VCaP (cell line): ENCODE measurements at regions not wholly inside any gene's neighbourhood (a gene's known extent, or its start where the extent isn't known, plus 50 kb on each side); places are given as distances from the start of the nearest gene placed in this dataset.

Source experiments
- H3K27ac ChIP-seq: fragments of 450-650 bp; 2 replicates; pipeline ENCODE4 v1.5.1; 2017
- TF ChIP-seq, protein P1 (sequence below): fragments of 450-650 bp; conservative IDR thresholded peaks from 2 replicates; pipeline ENCODE4 v1.5.1; 2017; ENCODE audit warnings: mild to moderate bottlenecking, moderate library complexity

DNA sequence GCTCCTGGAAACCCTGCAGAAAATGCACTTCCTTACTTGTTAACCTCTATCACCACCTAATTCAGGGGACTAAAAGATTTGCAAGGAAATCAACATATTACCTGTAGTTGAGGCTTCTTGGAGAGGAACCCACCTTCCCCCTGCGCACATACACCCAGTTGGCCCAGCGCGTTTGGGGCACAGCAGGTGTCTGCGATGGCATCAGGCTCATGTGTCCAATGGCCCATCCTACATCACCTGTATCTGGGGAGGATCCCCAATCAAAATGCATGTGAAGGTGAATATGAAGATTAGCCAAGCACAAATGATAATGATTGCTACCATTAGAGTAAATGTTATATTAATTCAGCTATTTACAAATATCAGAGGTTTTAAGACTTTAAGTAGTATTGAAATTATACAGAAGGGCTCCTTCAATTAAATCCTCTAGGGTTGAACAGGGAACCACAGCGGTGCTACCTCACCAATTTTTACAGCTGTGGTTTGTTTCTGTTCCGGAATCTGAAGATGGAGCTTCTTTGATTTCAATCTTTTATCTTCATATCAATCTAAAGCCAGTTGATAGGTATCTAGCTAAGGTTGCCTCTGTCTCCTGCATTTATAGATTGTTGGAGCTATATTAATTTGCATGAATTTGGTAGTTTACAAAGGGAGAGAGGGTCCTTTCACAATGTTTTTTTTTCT is 486.0 kb downstream of the RNF144A start:
- no peak overlapping the region for H3K27ac ChIP-seq
- TF ChIP-seq, protein P1, sequence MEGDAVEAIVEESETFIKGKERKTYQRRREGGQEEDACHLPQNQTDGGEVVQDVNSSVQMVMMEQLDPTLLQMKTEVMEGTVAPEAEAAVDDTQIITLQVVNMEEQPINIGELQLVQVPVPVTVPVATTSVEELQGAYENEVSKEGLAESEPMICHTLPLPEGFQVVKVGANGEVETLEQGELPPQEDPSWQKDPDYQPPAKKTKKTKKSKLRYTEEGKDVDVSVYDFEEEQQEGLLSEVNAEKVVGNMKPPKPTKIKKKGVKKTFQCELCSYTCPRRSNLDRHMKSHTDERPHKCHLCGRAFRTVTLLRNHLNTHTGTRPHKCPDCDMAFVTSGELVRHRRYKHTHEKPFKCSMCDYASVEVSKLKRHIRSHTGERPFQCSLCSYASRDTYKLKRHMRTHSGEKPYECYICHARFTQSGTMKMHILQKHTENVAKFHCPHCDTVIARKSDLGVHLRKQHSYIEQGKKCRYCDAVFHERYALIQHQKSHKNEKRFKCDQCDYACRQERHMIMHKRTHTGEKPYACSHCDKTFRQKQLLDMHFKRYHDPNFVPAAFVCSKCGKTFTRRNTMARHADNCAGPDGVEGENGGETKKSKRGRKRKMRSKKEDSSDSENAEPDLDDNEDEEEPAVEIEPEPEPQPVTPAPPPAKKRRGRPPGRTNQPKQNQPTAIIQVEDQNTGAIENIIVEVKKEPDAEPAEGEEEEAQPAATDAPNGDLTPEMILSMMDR = no peak

DNA sequence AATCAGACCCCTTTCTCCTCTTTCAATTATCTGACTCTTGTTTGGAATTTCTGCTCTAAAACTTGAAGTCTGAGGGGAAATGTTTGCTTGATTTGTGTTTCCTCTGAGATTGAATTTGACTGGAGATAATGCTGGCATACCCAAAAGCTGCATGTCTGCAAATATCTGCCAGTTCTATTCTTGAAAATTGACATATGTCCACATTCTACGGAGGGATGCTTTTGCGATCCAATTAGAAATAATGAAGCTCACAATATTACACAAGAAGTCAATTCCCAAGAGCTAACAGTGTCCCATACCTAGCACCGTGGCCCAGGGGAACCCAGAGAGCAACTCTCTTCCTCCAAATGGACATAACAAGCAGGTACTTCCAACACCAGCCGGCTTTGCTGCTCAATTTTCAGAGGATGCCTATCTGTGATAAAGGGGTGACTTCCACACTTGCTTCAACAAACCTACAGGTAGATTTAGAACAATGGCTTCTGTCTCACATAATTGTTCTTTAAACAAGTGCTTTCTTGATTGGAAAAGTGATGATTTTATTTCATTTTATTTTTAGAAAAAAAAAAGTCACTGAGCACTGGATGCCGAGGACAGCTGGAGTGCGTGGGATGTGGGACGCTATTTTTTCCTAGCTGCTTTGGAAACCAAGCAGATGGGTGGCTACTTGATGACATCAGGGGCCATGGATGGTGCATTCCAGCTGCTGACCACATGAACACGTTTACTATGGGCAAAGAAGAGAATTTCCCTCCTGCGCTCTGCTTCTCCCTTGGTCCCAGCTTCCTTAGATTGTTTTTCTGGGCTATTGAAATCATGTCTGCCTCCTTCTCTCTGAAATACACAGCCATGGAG is 488.9 kb downstream of the RNF144A start:
- TF ChIP-seq, protein P1 = no peak
- H3K27ac ChIP-seq = no peak overlapping the region

DNA sequence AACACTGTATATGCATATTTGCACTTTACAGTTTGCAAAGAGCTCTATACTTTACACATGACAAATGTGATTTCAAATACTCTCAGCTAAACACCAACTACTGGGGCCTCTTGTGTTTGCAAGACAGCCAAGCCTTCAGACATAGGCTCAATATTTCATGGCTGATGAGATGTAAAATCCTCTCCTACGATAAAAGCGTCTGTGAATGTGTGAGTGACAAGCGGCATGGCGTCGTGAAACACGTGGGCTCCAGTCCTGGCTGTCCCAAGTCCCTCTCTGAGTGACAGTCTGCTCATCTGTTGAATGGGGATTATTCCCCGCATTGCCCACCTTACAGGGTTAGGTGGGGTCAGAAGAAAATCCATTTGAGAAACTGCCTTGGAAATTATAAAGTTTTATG is 489.8 kb downstream of the RNF144A start:
- H3K27ac ChIP-seq = no peak overlapping the region
- TF ChIP-seq, protein P1 = no peak

DNA sequence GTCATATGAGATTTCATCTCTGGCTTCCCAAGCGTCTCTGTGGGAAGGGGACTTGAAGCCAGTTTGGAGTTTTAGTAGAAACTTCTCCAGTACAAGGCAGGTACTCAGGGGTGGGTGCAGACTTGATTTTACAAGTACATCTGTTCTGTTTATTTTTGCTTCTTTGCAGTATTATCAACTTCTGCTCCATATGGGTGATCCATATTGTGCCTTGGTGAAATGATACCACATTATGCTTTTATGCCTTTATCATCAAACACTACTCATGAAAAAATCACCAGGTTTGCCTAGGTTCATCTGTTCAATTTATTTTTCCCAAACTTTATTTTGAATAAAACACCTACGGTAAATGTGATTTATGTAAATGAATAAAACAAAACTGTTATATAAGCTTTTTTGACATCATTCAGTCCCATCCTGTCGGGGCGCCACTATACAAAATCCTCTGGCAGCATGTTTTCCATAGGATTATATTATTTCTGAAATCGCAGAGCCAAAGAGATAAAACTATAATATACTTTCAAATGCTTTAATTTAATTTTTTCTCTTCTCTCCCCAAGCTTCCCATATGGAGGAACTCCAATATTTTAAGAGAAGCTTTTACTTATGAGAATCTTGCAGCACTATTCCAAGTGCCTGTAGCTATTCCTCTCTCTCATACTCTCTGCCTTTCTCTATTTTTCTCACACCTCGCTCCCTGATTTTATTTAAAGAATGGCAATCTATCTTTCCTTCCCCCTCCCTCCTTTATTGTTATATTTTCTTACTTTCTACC is 490.9 kb downstream of the RNF144A start:
- TF ChIP-seq, protein P1 = no peak
- H3K27ac ChIP-seq = no peak overlapping the region

DNA sequence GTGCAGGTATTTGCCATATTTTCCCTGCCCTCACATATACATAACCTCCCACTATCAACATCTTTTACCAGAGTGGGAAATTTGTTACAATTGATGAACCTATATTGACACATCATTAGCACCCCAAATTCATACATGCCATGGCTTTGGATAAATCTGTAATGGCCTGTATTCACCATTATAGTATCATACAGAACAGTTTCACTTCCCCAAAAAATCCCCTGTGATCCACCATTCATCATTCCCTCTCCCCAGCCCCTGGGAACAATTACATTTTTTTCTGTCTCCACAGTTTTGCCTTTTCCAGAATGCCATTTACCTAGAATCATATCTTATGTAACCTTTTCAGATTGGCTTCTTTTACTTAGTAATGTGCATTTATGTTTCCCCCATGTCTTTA is 494.5 kb downstream of the RNF144A start:
- TF ChIP-seq, protein P1 = no peak
- no peak overlapping the region for H3K27ac ChIP-seq

DNA sequence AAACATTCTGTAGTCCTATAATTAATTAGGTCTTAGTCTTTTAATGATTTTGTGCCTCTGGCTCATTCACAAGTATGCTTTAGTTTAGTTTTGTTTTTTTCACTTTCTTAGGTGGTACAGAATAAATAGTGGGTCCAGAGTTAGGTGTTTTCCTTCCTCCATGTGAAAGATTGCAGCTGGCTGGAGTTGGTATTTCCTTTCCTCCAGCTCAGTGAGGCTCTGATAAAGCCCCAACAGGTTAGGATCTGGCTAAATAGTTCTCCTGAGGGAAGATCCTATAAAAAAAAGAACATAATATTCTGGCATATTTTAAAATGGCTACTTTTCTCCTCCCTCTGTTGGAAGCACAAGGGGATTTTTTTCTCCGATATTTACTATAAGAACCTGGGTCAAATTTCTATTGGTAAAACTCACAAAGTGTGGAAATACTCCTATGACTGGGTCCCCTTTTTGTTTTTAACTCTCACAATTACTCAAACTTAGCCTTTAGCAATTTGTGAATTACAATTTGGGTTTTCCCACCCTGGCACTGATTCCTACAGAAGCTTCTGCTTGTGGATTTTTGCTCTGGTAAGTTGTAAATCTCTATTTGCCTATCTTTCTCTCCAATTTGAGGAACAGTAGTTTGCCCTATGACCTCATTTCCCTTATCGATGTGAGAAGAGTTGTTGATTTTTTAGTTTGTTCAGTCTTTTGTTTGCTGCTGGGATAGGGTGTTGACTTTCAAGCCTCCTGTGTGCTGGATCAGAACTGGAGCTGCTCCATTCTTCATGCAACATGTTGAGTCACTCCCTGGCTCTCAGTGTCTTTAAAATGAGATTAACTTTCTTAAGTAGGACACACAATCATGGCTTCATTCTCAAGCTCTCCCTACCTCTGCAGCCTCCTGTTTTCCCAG is 500.9 kb downstream of the RNF144A start:
- no peak overlapping the region for H3K27ac ChIP-seq
- TF ChIP-seq, protein P1 = no peak
